Retina (tissue), 1 donor: ENCODE measurements at regions not wholly inside any gene's neighbourhood (a gene's known extent, or its start where the extent isn't known, plus 50 kb on each side); places are given as distances from the start of the nearest gene placed in this dataset.

Source experiments
- DNase-seq: peaks from one replicate; pipeline ENCODE4 v3.0.0-alpha.2; 2016

DNA sequence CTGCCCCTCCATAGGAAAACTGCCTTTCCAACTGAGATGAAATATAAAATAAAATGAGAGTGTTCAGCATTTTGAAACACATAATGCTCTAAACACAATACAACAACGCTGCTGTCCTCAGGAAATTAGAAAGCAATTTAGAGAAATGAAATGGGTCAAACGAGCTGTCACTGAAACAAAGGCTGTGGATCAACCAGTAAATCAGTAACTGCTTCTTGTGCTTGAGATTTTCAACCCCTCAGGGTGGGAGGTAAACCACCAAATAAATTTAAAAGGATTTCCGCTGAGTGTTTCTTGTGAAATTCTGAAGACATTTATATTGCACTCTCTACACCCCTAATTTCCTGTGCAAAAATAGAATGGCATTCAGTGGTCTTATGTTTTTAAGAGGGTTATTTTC lies 657.1 kb upstream of the SEL1L start:
- DNase-seq, result peak; percentile 36

DNA sequence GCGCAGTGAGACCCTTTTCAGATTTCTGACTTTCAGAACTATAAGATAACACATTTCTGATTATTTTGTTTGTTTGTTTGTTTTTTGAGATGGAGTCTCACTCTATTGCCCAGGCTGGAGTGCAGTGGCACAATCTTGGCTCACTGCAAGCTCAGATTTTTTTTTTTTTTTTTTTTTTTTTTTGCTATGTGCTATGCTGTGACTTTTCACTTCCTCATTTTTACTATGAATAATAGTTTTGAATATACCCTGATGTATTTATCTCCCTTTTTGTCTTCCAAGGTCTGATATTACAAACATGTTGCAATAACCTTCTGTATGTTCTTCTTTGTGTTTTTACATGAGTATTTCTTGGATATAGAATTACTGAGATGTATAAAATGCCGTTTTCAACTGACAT lies 658.7 kb upstream of the SEL1L start:
- DNase-seq, result no peak

GRCh38 chr14:82223276-82223675 lies 689.6 kb upstream of the SEL1L start:
- DNase-seq, result no peak

GRCh38 chr14:82224610-82225009 lies 691.0 kb upstream of the SEL1L start:
- no peak for DNase-seq

DNA sequence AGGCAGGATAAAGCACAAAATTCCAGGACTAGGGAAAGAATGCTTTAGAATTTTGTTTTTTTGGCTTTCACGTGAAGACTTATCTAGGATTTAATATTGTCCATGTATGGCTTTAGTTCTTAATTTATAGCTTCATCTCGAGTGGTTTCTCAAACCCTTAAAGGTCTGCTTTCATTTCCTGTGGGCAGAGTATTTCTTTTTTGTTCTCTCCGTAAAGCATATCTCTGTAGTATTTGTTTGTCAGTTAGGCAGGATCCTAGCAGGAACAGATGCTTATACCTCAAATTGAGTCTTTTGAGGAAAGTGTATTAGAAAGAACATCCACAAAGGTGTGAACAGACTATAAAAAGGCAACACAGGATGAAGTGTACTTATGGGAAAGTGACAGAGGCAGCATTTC lies 697.1 kb upstream of the SEL1L start:
- DNase-seq, result no peak

GRCh38 chr14:82238649-82239048 lies 705.0 kb upstream of the SEL1L start:
- DNase-seq, result no peak

- DNase-seq, result no peak
These were observed 705.6 kb upstream of the SEL1L start for GRCh38 chr14:82239223-82239622.

GRCh38 chr14:82244791-82245190 lies 711.1 kb upstream of the SEL1L start:
- no peak for DNase-seq

- DNase-seq, result no peak
These were observed 717.8 kb upstream of the SEL1L start for GRCh38 chr14:82251494-82251893.

- DNase-seq, result no peak
These were observed 736.6 kb upstream of the SEL1L start for GRCh38 chr14:82270286-82270685.

DNA sequence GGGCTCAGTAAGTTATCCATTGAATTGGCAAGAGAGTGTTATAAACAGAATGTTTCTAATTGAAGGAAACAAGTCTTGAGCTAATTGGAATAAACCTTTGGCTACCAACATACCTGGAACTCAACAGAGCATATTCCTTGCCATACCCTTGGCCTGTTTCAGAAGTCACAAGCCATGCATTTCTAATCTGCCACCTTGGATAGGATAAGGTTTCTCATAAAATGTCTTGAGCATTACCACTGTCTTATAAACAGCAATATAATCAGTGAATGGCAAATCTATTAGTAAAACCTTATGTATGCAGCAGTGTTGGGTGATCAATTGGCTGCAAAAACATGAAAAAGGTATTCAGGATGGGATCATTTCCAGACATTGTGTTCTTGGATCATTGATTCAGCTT lies 765.2 kb upstream of the SEL1L start:
- no peak for DNase-seq

- no peak for DNase-seq
These were observed 775.5 kb upstream of the SEL1L start for GRCh38 chr14:82309199-82309598.

DNA sequence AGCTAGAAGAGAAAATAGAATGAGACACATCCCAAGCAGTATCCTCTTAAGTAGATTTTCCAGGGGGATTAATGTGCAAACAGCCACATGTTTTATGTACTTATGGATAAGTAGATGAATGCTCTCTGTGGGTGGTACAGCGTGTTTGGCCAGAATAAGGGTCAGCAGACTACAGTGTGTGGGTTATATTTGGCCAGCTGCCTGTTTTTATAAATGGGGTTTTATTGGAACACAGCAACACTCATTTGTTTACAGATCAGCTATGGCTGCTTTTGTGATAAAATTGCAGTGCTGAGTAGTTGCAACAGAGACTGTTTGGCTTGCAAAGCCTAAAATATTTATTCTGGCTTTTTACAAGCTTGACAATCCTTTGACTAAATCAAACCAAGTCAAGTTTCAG lies 780.2 kb upstream of the SEL1L start:
- peak; percentile 10 for DNase-seq

- DNase-seq, result no peak
These were observed 794.8 kb upstream of the SEL1L start for GRCh38 chr14:82328442-82328841.

GRCh38 chr14:82341261-82341810 lies 807.7 kb upstream of the SEL1L start:
- no peak for DNase-seq

DNA sequence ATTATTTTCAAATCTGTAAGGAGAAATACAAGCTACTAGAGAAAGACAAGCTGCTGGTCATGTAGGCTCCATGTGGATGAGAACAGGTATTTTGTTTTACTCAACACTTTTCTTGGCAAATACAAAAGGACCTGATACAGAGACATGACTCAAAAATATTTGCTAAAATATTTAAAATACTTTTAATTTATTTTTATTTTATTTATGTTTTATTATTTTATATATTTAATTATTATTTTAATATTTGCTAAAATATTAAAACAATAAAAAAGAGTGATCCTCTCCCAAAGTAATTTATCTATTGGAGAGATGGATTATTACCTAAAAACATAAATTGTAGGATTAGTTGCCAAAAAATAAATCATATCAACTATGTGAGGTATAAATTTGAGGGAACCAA lies 808.9 kb upstream of the SEL1L start:
- no peak for DNase-seq

GRCh38 chr14:82345184-82345583 lies 811.5 kb upstream of the SEL1L start:
- DNase-seq, result no peak

- no peak for DNase-seq
These were observed 820.5 kb upstream of the SEL1L start for GRCh38 chr14:82354126-82354525.

DNA sequence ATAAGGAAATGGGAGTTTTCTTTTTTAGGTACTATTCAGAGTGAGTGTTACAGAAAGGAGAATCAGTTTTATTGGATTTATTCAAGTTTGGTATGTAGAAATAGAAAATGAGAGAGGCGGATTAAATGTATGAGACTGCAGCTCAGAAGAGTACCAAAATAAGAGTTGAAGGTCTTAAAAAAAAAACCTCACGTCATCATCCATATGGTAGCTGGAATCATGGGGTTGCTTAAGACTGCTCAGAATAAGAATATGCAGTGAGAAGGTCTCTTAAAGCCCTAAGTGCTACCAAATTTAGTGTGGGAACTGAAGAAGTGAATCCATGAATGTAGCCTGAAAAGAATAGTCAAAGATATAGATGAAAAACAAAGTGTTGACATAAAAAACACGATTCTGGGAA lies 825.5 kb upstream of the SEL1L start:
- no peak for DNase-seq

- DNase-seq, result no peak
These were observed 828.8 kb upstream of the SEL1L start for GRCh38 chr14:82362452-82362851.

GRCh38 chr14:82365471-82365870 lies 831.8 kb upstream of the SEL1L start:
- DNase-seq, result no peak

DNA sequence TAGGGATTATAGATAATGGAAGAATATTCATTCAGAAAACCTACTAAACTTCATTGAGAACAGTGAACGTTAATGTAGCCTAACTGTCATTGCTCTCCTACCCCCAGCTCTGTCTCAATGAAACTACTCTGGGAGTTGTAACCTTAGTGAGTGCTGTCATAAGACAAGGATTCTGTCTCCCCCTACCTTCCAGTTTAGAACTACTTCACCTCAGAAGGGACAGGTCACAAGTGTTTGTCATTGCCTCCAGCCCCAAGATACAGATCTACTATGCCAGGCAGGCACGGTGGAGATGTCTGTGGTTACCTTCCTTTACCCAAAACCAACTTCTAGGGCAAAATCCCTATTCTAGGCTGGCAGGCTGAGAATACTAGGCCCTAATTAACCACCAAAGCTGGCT lies 833.1 kb upstream of the SEL1L start:
- no peak for DNase-seq

DNA sequence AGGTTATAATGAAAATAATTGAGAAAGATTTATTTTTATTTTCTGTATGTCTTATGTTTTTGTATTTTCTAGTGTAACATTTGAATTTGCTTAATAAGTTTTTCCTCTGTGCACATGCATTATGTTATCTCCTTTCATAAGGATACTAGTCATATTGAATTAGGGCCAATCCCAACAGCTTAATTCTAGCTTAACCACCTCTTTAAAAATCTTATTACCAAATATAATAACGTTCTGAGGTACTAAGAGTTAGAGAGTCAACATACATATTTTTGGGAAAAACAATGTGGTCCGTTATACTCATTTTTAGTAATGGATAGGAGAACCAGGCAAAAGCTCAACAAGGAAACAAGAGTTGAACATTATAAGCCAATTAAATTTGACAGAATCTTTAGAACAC lies 845.6 kb upstream of the SEL1L start:
- DNase-seq, result no peak

DNA sequence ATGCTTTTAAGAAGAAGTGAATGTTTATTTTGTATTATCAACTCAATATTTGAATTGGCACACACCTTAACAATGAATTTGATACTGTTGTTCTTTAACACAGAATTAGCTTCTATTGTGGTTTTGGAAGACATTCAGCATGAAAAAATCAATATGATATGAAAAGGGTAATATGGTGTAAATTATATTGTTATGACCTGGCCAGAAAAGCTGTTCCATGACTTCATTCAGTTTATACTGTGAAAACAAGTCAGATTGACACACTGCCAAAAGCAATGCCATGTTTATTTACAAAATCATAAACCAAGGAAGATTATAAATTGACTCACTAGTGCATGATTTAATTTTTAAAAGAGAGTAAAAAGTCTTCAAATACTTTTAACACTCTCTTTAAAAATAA lies 851.4 kb upstream of the SEL1L start:
- DNase-seq, result no peak

DNA sequence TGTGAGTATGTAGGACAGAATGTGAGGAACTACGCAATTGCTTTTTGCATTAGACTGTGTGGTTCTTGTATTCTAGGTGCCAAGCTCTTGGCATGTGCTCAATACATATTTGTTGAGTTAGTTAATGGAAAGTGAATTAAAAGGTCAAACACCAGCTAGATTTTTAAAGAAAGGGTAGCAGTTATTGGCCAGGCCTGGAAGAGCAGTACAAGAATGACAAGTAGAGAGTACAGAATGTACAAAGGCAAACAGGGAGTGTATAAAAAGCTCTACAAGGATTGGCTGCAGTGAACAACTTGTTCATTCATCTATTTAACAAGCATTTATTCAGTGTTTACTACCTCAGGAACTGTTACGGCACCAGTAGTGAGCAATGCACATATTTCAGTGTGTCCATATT lies 854.0 kb upstream of the SEL1L start:
- no peak for DNase-seq

- no peak for DNase-seq
These were observed 854.8 kb upstream of the SEL1L start for GRCh38 chr14:82388488-82388887.
